ENCODE measurements at regions not wholly inside any gene's neighbourhood (a gene's known extent, or its start where the extent isn't known, plus 50 kb on each side); places are given as distances from the start of the nearest gene placed in this dataset.

- Mint-ChIP-seq H3K27me3 (ENCODE audit: low read depth) (peaks cover 2% of the 10 kb centered on the region), H3K27ac (ENCODE audit: unreplicated experiment) (no peak overlapping the region), H3K4me1 (no peaks in the 10 kb centered on the region), H3K9me3 (peaks cover 3% of the 10 kb centered on the region), H3K36me3 (ENCODE audit: low read depth) (no peaks in the 10 kb centered on the region), H3K4me3 (no peak overlapping the region)
- DNase-seq (ENCODE audit: low read depth, low spot score), result no peak
- TF ChIP-seq CTCF (conservative IDR thresholded peaks at IDR 0.05), result no peak
Measured at GRCh38 chr1:24258735-24259424, 60.3 kb upstream of the GRHL3 start.

- Mint-ChIP-seq H3K36me3 (ENCODE audit: low read depth) (no peaks in the 10 kb centered on the region), H3K4me3 (no peak overlapping the region)
Measured at GRCh38 chr1:24257373-24257772, 61.8 kb upstream of the GRHL3 start.

GRCh38 chr1:24256687-24257086 is 62.5 kb upstream of the GRHL3 start:
- Mint-ChIP-seq H3K9me3 (no peaks in the 10 kb centered on the region), H3K27me3 (ENCODE audit: low read depth) (no peaks in the 10 kb centered on the region), H3K27ac (ENCODE audit: unreplicated experiment) (no peak overlapping the region), H3K4me3 (no peak overlapping the region), H3K4me1 (no peaks in the 10 kb centered on the region), H3K36me3 (ENCODE audit: low read depth) (no peaks in the 10 kb centered on the region)
- no peak for TF ChIP-seq CTCF (conservative IDR thresholded peaks at IDR 0.05)
- no peak for DNase-seq (ENCODE audit: low read depth, low spot score)

More at GRCh38 chr1:24257373-24257772, 61.8 kb upstream of the GRHL3 start:
- peaks cover under 1% of the 10 kb centered on the region for H3K27me3 Mint-ChIP-seq (ENCODE audit: low read depth)
- no peak for DNase-seq (ENCODE audit: low read depth, low spot score)
- H3K27ac Mint-ChIP-seq (ENCODE audit: unreplicated experiment), result no peak overlapping the region
- TF ChIP-seq CTCF (conservative IDR thresholded peaks at IDR 0.05), result no peak
- no peaks in the 10 kb centered on the region for H3K4me1 Mint-ChIP-seq
- H3K9me3 Mint-ChIP-seq, result no peaks in the 10 kb centered on the region

GRCh38 chr1:24255226-24255625 is 63.9 kb upstream of the GRHL3 start:
- H3K4me1 Mint-ChIP-seq, result no peaks in the 10 kb centered on the region
- no peak for TF ChIP-seq CTCF (conservative IDR thresholded peaks at IDR 0.05)
- DNase-seq (ENCODE audit: low read depth, low spot score), result no peak
- H3K9me3 Mint-ChIP-seq, result no peaks in the 10 kb centered on the region
- no peak overlapping the region for H3K4me3 Mint-ChIP-seq
- no peaks in the 10 kb centered on the region for H3K27me3 Mint-ChIP-seq (ENCODE audit: low read depth)
- no peaks in the 10 kb centered on the region for H3K36me3 Mint-ChIP-seq (ENCODE audit: low read depth)
- H3K27ac Mint-ChIP-seq (ENCODE audit: unreplicated experiment), result no peak overlapping the region

- Mint-ChIP-seq H3K27me3 (ENCODE audit: low read depth) (no peaks in the 10 kb centered on the region), H3K27ac (ENCODE audit: unreplicated experiment) (no peak overlapping the region), H3K4me1 (no peaks in the 10 kb centered on the region), H3K9me3 (no peaks in the 10 kb centered on the region), H3K4me3 (no peak overlapping the region), H3K36me3 (ENCODE audit: low read depth) (no peaks in the 10 kb centered on the region)
- no peak for TF ChIP-seq CTCF (conservative IDR thresholded peaks at IDR 0.05)
- no peak for DNase-seq (ENCODE audit: low read depth, low spot score)
Measured at GRCh38 chr1:24254783-24255182, 64.4 kb upstream of the GRHL3 start.

Data from neural crest cell (in vitro differentiated cells).